GM19468 (cell line): ENCODE measurements at regions not wholly inside any gene's neighbourhood (a gene's known extent, or its start where the extent isn't known, plus 50 kb on each side); places are given as distances from the start of the nearest gene placed in this dataset.
"Not testable (repeated sequence)": the region's sequence is repeated elsewhere in the genome, so short reads cannot be mapped to it uniquely, and the experiment has no call there.

Experiments
- ATAC-seq: cut with Tn5 transposase; IDR thresholded peaks from one replicate; pipeline ENCODE4 v1.9.1; 2021; ENCODE audit warnings: mild to moderate bottlenecking, moderate library complexity, moderate number of reproducible peaks; ENCODE audit not compliant: unreplicated experiment; ENCODE audit errors: extremely low read depth

DNA sequence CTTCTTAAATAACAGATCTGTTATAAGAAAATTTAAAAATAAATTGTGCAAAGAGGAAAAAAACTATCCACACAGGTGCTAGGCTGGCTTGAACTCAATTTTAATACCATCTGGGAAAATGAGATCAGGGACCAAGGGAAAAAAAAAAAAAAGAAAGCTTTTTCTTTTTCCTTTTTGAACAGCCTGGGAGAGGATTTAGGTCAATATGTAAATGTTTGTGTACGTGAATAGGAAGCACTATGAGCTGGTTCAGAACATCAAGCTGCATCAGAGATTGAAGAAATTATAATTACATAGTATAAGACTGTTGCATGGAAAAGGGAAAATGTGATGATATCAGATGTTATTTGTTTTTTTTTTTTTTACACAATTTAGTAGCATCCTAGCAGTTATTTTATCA lies 548.0 kb downstream of the ARL4A start:
- no peak for ATAC-seq

- ATAC-seq: no peak
These were observed 548.6 kb downstream of the ARL4A start for GRCh38 chr7:13236026-13236425.

- no peak for ATAC-seq
These were observed 552.9 kb downstream of the ARL4A start for GRCh38 chr7:13240349-13240748.

GRCh38 chr7:13241416-13241815 lies 554.0 kb downstream of the ARL4A start:
- no peak for ATAC-seq

DNA sequence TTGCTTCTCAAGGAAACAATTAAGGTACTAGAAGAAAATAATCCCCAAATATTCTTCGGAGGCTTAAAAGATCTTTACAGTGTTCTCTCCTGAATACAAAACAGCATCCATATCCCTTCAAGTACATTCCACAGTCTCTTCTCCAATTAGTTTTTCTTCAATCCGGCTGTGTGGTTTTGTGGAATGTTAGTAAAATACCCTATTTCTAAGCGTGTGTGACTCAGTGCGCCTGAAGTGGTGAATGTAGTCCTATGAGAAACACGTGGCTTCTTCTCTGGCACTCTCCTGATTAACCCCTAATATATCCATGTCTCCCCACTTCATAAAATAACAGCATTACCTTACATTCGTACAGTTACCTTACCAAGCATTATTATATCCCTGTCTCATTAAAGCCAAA lies 570.2 kb downstream of the ARL4A start:
- no peak for ATAC-seq

DNA sequence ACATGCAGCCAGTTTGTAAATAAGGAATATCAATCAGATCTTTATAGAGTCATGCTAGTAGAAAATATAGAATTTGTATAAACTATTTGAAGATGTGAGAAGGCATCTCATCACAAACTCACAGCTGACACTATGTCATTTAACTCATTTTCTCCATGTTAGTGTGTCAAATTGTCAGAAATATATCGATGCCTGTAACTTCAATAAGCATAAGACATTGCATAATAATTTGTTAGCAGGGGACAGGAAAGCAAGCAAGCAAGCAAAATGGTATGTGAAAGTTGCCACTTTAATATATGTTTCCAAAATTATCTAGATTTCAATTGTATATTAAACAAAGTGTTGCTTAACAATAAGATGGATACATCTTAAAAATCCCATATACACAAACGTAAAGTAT lies 571.0 kb downstream of the ARL4A start:
- no peak for ATAC-seq

DNA sequence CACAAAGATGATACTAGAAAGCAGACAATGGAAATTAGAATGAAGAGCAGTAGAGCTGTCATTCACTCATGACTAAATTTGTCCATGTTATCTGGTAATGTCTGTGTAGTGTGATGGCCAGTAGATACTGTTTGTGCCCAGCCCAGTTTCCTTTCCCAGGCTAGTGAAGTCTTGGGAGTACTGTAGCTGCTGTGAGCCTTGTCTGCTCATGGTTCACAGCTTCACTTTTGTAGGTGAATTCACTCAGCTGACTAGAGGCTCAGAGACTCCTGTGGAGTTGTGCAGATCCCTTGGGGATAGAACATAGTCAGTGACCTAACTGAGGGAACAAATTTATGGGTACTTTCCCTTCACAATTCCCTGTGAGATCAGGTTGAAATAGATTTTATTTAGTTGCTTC lies 572.5 kb downstream of the ARL4A start:
- no peak for ATAC-seq

GRCh38 chr7:13262929-13263530 lies 575.6 kb downstream of the ARL4A start:
- no peak for ATAC-seq

DNA sequence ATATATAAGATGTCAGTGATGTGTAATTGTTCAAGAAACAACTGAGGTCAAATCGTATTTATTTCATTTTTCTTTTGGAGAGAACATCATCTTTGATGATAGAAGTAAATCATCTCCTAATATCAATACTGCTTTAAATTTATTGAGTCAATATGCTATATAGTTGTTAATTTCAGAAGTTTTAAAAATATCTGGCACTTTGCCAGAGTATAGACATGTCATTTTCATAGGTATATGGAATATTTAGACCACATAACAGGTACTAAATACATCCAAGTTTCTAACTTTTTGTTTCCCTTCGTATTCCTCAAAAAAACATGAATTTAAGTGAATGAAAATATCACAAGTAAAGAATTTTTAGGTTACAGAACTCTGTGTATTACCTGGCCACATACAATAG lies 577.8 kb downstream of the ARL4A start:
- ATAC-seq: no peak

DNA sequence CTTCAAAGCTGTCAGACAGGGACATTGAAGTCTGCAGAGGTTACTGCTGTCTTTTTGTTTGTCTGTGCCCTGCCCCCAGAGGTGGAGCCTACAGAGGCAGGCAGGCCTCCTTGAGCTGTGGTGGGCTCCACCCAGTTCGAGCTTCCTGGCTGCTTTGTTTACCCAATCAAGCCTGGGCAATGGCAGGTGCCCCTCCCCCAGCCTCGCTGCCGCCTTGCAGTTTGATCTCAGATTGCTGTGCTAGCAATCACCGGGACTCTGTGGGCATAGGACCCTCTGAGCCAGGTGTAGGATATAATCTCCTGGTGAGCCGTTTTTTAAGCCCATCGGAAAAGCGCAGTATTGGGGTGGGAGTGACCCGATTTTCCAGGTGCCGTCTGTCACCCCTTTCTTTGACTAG lies 586.8 kb downstream of the ARL4A start:
- ATAC-seq: not testable (repeated sequence)

DNA sequence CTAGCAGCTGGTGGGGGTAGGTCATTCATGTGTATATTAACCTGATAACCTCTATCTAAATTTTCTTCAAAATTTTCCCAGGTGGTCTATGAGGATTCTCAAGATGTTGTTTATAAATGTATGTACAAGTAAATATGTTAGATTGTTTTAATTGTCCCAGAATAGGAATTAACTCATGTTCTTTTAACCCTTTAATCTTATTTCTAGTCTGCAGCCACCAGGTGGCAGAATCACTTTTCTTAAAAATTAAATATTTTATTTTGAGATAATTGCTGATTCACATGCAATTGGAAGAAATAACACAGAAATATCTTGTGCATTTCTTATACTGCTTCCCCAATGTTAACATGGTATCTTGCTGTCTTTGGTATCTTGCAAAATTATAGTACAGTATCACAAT lies 589.5 kb downstream of the ARL4A start:
- ATAC-seq: no peak

GRCh38 chr7:13278020-13278419 lies 590.6 kb downstream of the ARL4A start:
- ATAC-seq: no peak

GRCh38 chr7:13279854-13280435 lies 592.5 kb downstream of the ARL4A start:
- no peak for ATAC-seq

GRCh38 chr7:13282377-13282980 lies 595.0 kb downstream of the ARL4A start:
- ATAC-seq: no peak

- no peak for ATAC-seq
These were observed 599.5 kb downstream of the ARL4A start for GRCh38 chr7:13286916-13287315.

GRCh38 chr7:13288516-13288915 lies 601.1 kb downstream of the ARL4A start:
- ATAC-seq: no peak

- ATAC-seq: no peak
These were observed 603.5 kb downstream of the ARL4A start for GRCh38 chr7:13290975-13291374.

- no peak for ATAC-seq
These were observed 606.0 kb downstream of the ARL4A start for GRCh38 chr7:13293264-13294002.

DNA sequence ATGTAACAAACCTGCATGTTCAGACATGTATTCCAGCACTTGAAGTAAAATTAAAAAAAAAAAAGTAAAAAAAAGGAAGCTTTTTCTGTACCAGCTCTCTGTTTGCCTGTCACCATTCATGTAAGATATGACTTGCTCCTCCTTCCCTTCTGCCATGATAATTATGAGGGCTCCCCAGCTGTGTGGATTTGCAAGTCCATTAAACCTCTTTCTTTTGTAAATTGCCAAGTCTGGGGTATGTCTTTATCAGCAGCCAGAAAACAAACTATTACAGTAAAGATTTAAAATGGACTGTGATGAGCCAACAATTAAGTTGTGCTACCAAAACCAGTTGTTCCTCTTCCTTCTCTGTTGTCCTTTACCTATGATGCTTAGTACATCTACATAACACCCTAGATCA lies 619.6 kb downstream of the ARL4A start:
- no peak for ATAC-seq

GRCh38 chr7:13308423-13308822 lies 621.0 kb downstream of the ARL4A start:
- no peak for ATAC-seq

- no peak for ATAC-seq
These were observed 622.1 kb downstream of the ARL4A start for GRCh38 chr7:13309535-13309934.
